GM12878 (cell line): ENCODE measurements at regions not wholly inside any gene's neighbourhood (a gene's known extent, or its start where the extent isn't known, plus 50 kb on each side); places are given as distances from the start of the nearest gene placed in this dataset.
A peak's percentile ranks its signal among the peaks of the same experiment; 100 is the strongest.

Source experiments
- ATAC-seq: fragments of 200-7000 bp; cut with Tn5 transposase; 3 replicates; pipeline ENCODE4 v1.9.1; 2020; ENCODE audit warnings: mild to moderate bottlenecking, moderate library complexity
- BruUV-seq: library from RNA; stranded (reverse); fragments of 400-500 nt; replicated peaks from 2 replicates; lab custom pipeline; 2021; lab: Mats Ljungman, UMichigan
- CTCF ChIA-PET: fragments of 300-600 bp; sonication (Branson Sonifier 250); formaldehyde crosslinking; extraction: SDS; loops from one replicate; lab custom pipeline; 2021; ENCODE audit warnings: inconsistent platforms; lab: Yijun Ruan, JAX
- POLR2A ChIA-PET: fragments of 350-600 bp; formaldehyde crosslinking; extraction: SDS; loops from one replicate; lab custom pipeline; 2021; ENCODE audit warnings: inconsistent platforms; lab: Charles Lee
- RAD21 ChIA-PET: fragments of 300-600 bp; sonication (Branson Sonifier 250); formaldehyde crosslinking; loops from one replicate; lab custom pipeline; 2023; ENCODE audit warnings: antibody characterized with exemption; ENCODE audit not compliant: unreplicated experiment; lab: Charles Lee
- SMC1A ChIA-PET: fragments of 300-600 bp; sonication (Branson Sonifier 250); formaldehyde crosslinking; loops from one replicate; lab custom pipeline; 2023; ENCODE audit not compliant: unreplicated experiment, uncharacterized antibody; lab: Charles Lee
- DNase-seq: peaks from one replicate; pipeline ENCODE4 v3.0.0-alpha.2; 2011; ENCODE audit warnings: low read depth, low spot score
- FAIRE-seq: peaks from 3 replicates; lab custom pipeline; 2011; peaks lifted over from hg19 to GRCh38; lab: Jason Lieb, UNC
- H2AFZ ChIP-seq: 2 replicates; pipeline ENCODE4 v1.6.0; 2011; ENCODE audit warnings: low read depth, low read length, control low read depth; ENCODE audit not compliant: control insufficient read depth
- H3K27ac ChIP-seq: 2 replicates; pipeline ENCODE4 v1.5.1; 2011; ENCODE audit warnings: control low read depth; ENCODE audit not compliant: control insufficient read depth, insufficient read depth
- H3K27me3 ChIP-seq, 2 experiments: replicated peaks in 1 of 2; 2 replicates each; pipeline versions ENCODE4 v1.6.0 to v1.6.1; 2011; ENCODE audit warnings: low read length in 1 of 2; ENCODE audit not compliant: control insufficient read depth in 2 of 2, insufficient read depth in 2 of 2
- H3K36me3 ChIP-seq, 2 experiments: 2 replicates each; pipeline ENCODE4 v1.5.1; 2011; ENCODE audit warnings: low read length in 1 of 2; ENCODE audit not compliant: control insufficient read depth in 2 of 2, insufficient read depth in 2 of 2
- H3K4me1 ChIP-seq: 2 replicates; pipeline ENCODE4 v1.6.1; 2011; ENCODE audit warnings: mild to moderate bottlenecking, low read length, moderate library complexity, mixed read lengths; ENCODE audit not compliant: control insufficient read depth, insufficient read depth
- H3K4me2 ChIP-seq: 2 replicates; pipeline ENCODE4 v1.6.0; 2011; ENCODE audit warnings: control low read depth; ENCODE audit not compliant: control insufficient read depth, insufficient read depth
- H3K4me3 ChIP-seq: fragments of 200-600 bp; sonication (generic); 2 replicates; pipeline ENCODE4 v1.5.1; 2016
- H3K79me2 ChIP-seq: 2 replicates; pipeline ENCODE4 v1.6.0; 2011; ENCODE audit warnings: low read length; ENCODE audit not compliant: control insufficient read depth, insufficient read depth
- H3K9ac ChIP-seq: 2 replicates; pipeline ENCODE4 v1.8.0; 2011; ENCODE audit warnings: low read length, control low read depth, mixed read lengths; ENCODE audit not compliant: control insufficient read depth, insufficient read depth
- H3K9me3 ChIP-seq: replicated peaks from 3 replicates; pipeline ENCODE4 v1.5.1; 2011; ENCODE audit warnings: mild to moderate bottlenecking, low read length; ENCODE audit not compliant: control insufficient read depth, insufficient read depth
- H4K20me1 ChIP-seq: 2 replicates; pipeline ENCODE4 v1.6.0; 2011; ENCODE audit not compliant: control insufficient read depth, insufficient read depth
- IKZF2 ChIP-seq, 2 experiments: fragments of 450-650 bp; IDR thresholded peaks; 2 replicates each; pipeline ENCODE4 v1.6.1; 2017; ENCODE audit warnings: mild to moderate bottlenecking in 2 of 2, moderate library complexity in 2 of 2
- MTA2 ChIP-seq: fragments of 450-650 bp; IDR thresholded peaks from 2 replicates; pipeline ENCODE4 v1.6.1; 2016; ENCODE audit warnings: low read depth, mild to moderate bottlenecking, moderate library complexity
- NFYB ChIP-seq: IDR thresholded peaks from 2 replicates; pipeline ENCODE4 v1.6.1; 2011; ENCODE audit warnings: low read depth, mild to moderate bottlenecking, low read length, improper control_type of control experiment, moderate library complexity; ENCODE audit not compliant: insufficient read depth
- RCOR1 ChIP-seq: conservative IDR thresholded peaks from 2 replicates; pipeline ENCODE4 v1.6.1; 2012; ENCODE audit warnings: low read depth, low read length, improper control_type of control experiment
- RUNX3 ChIP-seq: IDR thresholded peaks from 2 replicates; pipeline ENCODE4 v1.6.1; 2012; ENCODE audit warnings: low read length, inconsistent platforms
- SPI1 ChIP-seq: IDR thresholded peaks from 2 replicates; pipeline ENCODE4 v1.6.1; 2011; ENCODE audit warnings: low read depth, mild to moderate bottlenecking, low read length, moderate library complexity, borderline replicate concordance; ENCODE audit not compliant: insufficient read depth
- TCF3 ChIP-seq: IDR thresholded peaks from 2 replicates; pipeline ENCODE4 v1.6.1; 2012; ENCODE audit warnings: low read depth, mild to moderate bottlenecking, low read length, borderline replicate concordance; ENCODE audit not compliant: insufficient read depth
- TCF7 ChIP-seq: IDR thresholded peaks from 2 replicates; pipeline ENCODE4 v1.6.1; 2014; ENCODE audit warnings: antibody characterized with exemption, borderline replicate concordance
- WGBS: methylation state at CpG from one replicate; pipeline ENCODE4 v1.1.6; 2016; ENCODE audit warnings: low lambda C conversion rate; ENCODE audit not compliant: insufficient replicate concordance, insufficient coverage; ENCODE audit errors: missing lambda C conversion rate; 5-methylcytosine and 5-hydroxymethylcytosine counted together
- in situ Hi-C: fragments of 300-500 bp; cut with MboI; formaldehyde crosslinking; loops from 9 replicates; pipeline ENCODE4 v1.14.3; 2018; ENCODE audit warnings: mixed read lengths
- intact Hi-C: fragments of 100-400 bp; cut with micrococcal nuclease; formaldehyde crosslinking; loops from one replicate; pipeline ENCODE4 v1.14.2; 2022; ENCODE audit not compliant: unreplicated experiment
- TF ChIP-seq, protein P1 (sequence below): fragments of 450-650 bp; IDR thresholded peaks from 2 replicates; pipeline ENCODE4 v1.6.1; 2014; ENCODE audit warnings: mild to moderate bottlenecking
- TF ChIP-seq, protein P2 (sequence below): fragments of 450-650 bp; IDR thresholded peaks from 2 replicates; pipeline ENCODE4 v1.6.1; 2017; ENCODE audit warnings: mild to moderate bottlenecking, low read depth, inconsistent platforms; ENCODE audit not compliant: poor library complexity, severe bottlenecking

DNA sequence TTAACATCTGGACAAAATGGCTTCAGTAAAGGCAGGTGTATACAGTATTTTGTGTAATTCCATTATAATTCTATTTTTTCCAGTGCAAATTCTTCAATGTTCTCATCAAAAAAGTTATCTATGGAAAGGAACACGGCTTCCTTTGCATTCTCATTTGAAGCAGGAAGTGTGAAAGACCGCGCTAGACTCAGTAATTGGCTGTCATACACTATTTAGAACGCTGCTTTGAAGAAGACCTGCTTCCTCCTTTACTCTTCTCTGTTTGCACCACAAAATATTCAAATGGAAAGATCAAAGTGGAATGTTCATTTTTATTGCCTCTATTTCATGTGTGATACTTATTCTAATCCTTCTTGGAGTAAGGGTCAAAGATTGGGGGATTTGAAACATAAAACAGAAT lies 883.7 kb downstream of the TSN start:
- no peak overlapping the region for H3K9ac ChIP-seq
- H3K36me3 ChIP-seq, result no peaks in the 10 kb centered on the region
- TF ChIP-seq SPI1, result peak; percentile 38; the same call in 1 of the 2 replicates
- TF ChIP-seq NFYB, result 0 out of 2 replicates have a peak, but pooled peaks have one; percentile 48
- TF ChIP-seq TCF3, result no peak
- peak; percentile 27; the same call in 1 of the 2 replicates for TF ChIP-seq RUNX3
- TF ChIP-seq MTA2, result peak; percentile 66; the same call in 1 of the 2 replicates
- TF ChIP-seq IKZF2 (IDR thresholded peaks at IDR 0.05), result peak; percentile 11 to 20; a peak in 2 of 4 replicates
- TF ChIP-seq, protein P1, sequence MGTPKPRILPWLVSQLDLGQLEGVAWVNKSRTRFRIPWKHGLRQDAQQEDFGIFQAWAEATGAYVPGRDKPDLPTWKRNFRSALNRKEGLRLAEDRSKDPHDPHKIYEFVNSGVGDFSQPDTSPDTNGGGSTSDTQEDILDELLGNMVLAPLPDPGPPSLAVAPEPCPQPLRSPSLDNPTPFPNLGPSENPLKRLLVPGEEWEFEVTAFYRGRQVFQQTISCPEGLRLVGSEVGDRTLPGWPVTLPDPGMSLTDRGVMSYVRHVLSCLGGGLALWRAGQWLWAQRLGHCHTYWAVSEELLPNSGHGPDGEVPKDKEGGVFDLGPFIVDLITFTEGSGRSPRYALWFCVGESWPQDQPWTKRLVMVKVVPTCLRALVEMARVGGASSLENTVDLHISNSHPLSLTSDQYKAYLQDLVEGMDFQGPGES, result no peak
- TF ChIP-seq, protein P2, sequence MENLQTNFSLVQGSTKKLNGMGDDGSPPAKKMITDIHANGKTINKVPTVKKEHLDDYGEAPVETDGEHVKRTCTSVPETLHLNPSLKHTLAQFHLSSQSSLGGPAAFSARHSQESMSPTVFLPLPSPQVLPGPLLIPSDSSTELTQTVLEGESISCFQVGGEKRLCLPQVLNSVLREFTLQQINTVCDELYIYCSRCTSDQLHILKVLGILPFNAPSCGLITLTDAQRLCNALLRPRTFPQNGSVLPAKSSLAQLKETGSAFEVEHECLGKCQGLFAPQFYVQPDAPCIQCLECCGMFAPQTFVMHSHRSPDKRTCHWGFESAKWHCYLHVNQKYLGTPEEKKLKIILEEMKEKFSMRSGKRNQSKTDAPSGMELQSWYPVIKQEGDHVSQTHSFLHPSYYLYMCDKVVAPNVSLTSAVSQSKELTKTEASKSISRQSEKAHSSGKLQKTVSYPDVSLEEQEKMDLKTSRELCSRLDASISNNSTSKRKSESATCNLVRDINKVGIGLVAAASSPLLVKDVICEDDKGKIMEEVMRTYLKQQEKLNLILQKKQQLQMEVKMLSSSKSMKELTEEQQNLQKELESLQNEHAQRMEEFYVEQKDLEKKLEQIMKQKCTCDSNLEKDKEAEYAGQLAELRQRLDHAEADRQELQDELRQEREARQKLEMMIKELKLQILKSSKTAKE, result peak; percentile 58
- peak; percentile 65; the same call in 1 of the 2 replicates for TF ChIP-seq TCF7
- TF ChIP-seq RCOR1, result no peak
- BruUV-seq, result no TSS peak
- in situ Hi-C loops, result no loop called here
- no peak overlapping the region for H3K4me2 ChIP-seq
- ChIA-PET POLR2A (no interaction called here), RAD21 (interaction anchor here (0.9 to 1.3 kb wide), 5 partner anchors 12 to 65 kb away, joined by 3 to 5 read pairs (median 3); no protein-coding TSS in a partner anchor), SMC1A (interaction anchor here (1.0 to 2.9 kb wide), 7 partner anchors 10 to 101 kb away, joined by 3 to 12 read pairs (median 4); no protein-coding TSS in a partner anchor), CTCF (interaction anchor here (0.9 to 1.2 kb wide), 2 partner anchors 11 to 27 kb away, joined by 3 to 6 read pairs; no protein-coding TSS in a partner anchor)
- DNase-seq (no peak), ATAC-seq (peak; percentile 60; the same call in 2 of the 3 replicates), FAIRE-seq (no peak)
- H3K9me3 ChIP-seq, result no peaks in the 10 kb centered on the region
- no peaks in the 10 kb centered on the region for H3K4me1 ChIP-seq
- no peak overlapping the region for H2AFZ ChIP-seq
- H3K79me2 ChIP-seq, result no peaks in the 10 kb centered on the region
- no peak overlapping the region for H3K27ac ChIP-seq
- H3K4me3 ChIP-seq, result no peak overlapping the region
- WGBS, result 1% methylated on average over 4 of the region's 4 CpGs
- H4K20me1 ChIP-seq, result no peaks in the 10 kb centered on the region
- intact Hi-C loops, result loop anchor here (5.0 kb wide), 2 partner anchors 63 to 103 kb away; no protein-coding TSS in a partner anchor
- no peaks in the 10 kb centered on the region for H3K27me3 ChIP-seq
